B cell (primary cell): ENCODE measurements at regions not wholly inside any gene's neighbourhood (a gene's known extent, or its start where the extent isn't known, plus 50 kb on each side); places are given as distances from the start of the nearest gene placed in this dataset.

Source experiments
- ATAC-seq: fragments of 200-7000 bp; cut with Tn5 transposase; one replicate; pipeline ENCODE4 v1.10.0; 2021; ENCODE audit warnings: low read depth, mild to moderate bottlenecking, moderate number of reproducible peaks, moderate library complexity
- CTCF ChIA-PET: fragments of 350-600 bp; sonication (Branson Sonifier 250); formaldehyde crosslinking; loops from one replicate; lab custom pipeline; 2021; ENCODE audit warnings: antibody characterized with exemption, inconsistent platforms; lab: Charles Lee
- POLR2A ChIA-PET: fragments of 350-600 bp; sonication (Branson Sonifier 250); formaldehyde crosslinking; loops from one replicate; lab custom pipeline; 2021; ENCODE audit warnings: antibody characterized with exemption; lab: Charles Lee
- DNase-seq: peaks from one replicate; pipeline ENCODE4 v3.0.0; 2013
- H2AFZ ChIP-seq: 2 replicates; pipeline ENCODE4 v1.6.1; 2012; ENCODE audit warnings: mild to moderate bottlenecking, low read depth, low read length; ENCODE audit not compliant: insufficient read depth, poor library complexity, severe bottlenecking
- H3K27ac ChIP-seq, 2 donors: 1 replicate in 1 of 2; 2 replicates in 1 of 2; pipeline ENCODE4 v1.5.1; 2012 to 2013; ENCODE audit warnings: low read length in 2 of 2, mild to moderate bottlenecking in 2 of 2, moderate library complexity in 1 of 2
- H3K27me3 ChIP-seq, 4 experiments: fragments of 200-600 bp in 1 of 4; sonication (generic) in 1 of 4; replicated peaks in 1 of 4; 1 replicate in 2 of 4; 2 replicates in 2 of 4; pipeline versions ENCODE4 v1.6.1 to v1.7.0; 2013 to 2016; ENCODE audit warnings: low read length in 3 of 4, mild to moderate bottlenecking in 2 of 4, mixed read lengths in 1 of 4, moderate library complexity in 1 of 4; ENCODE audit not compliant: insufficient read depth in 4 of 4, control insufficient read depth in 3 of 4; ENCODE audit errors: control extremely low read depth in 1 of 4
- H3K36me3 ChIP-seq, 2 experiments: replicated peaks in 1 of 2; 1 replicate in 1 of 2; 2 replicates in 1 of 2; pipeline versions ENCODE4 v1.6.1 to v1.7.1; 2013; ENCODE audit warnings: low read length in 1 of 2; ENCODE audit not compliant: insufficient read depth in 2 of 2, control insufficient read depth in 1 of 2; ENCODE audit errors: control extremely low read depth in 1 of 2, extremely low read depth in 1 of 2
- H3K4me1 ChIP-seq, 2 donors: fragments of 200-600 bp in 1 of 2; sonication (generic) in 1 of 2; 1 replicate in 1 of 2; 2 replicates in 1 of 2; pipeline versions ENCODE4 v1.5.1 to v1.6.1; 2013 to 2017; ENCODE audit warnings: low read length in 2 of 2; ENCODE audit not compliant: control insufficient read depth in 2 of 2, insufficient read depth in 2 of 2
- H3K4me2 ChIP-seq: replicated peaks from 2 replicates; pipeline ENCODE3; 2012; ENCODE audit warnings: mild to moderate bottlenecking, low read depth, low read length; ENCODE audit not compliant: poor library complexity, severe bottlenecking
- H3K4me3 ChIP-seq, 5 experiments: fragments of 200-600 bp in 1 of 5; sonication (generic) in 1 of 5; 1 replicate in 3 of 5; 2 replicates in 2 of 5; pipeline versions ENCODE4 v1.5.1 to v1.7.0; 2011 to 2016; ENCODE audit warnings: low read length in 4 of 5, mild to moderate bottlenecking in 4 of 5, low read depth in 2 of 5, control low read depth in 1 of 5, moderate library complexity in 1 of 5; ENCODE audit not compliant: insufficient read depth in 1 of 5; ENCODE audit errors: control extremely low read depth in 1 of 5, extremely low read depth in 1 of 5
- H3K79me2 ChIP-seq: fragments of 200-600 bp; sonication (generic); one replicate; pipeline ENCODE4 v1.6.0; 2016; ENCODE audit warnings: low read length; ENCODE audit not compliant: control insufficient read depth, insufficient read depth
- H3K9ac ChIP-seq: fragments of 200-600 bp; sonication (generic); 2 replicates; pipeline ENCODE4 v1.6.1; 2017; ENCODE audit warnings: mild to moderate bottlenecking, low read length, moderate library complexity
- H3K9me3 ChIP-seq, 3 donors: one replicate each; pipeline versions ENCODE4 v1.6.1 to v1.7.1; 2013; ENCODE audit warnings: low read length in 2 of 3; ENCODE audit not compliant: control insufficient read depth in 2 of 3, insufficient read depth in 1 of 3; ENCODE audit errors: control extremely low read depth in 1 of 3
- H4K20me1 ChIP-seq: 2 replicates; pipeline ENCODE4 v1.6.0; 2012; ENCODE audit warnings: mild to moderate bottlenecking, low read length; ENCODE audit not compliant: insufficient read depth, control insufficient read depth, poor library complexity, severe bottlenecking
- H3K27ac Mint-ChIP-seq: one replicate; pipeline ENCODE4 v1.8.0; 2021; ENCODE audit warnings: mixed read lengths
- H3K27me3 Mint-ChIP-seq: one replicate; pipeline ENCODE4 v1.8.0; 2021; ENCODE audit warnings: mixed read lengths
- H3K4me1 Mint-ChIP-seq: one replicate; pipeline ENCODE4 v1.8.0; 2021; ENCODE audit warnings: mixed read lengths
- H3K4me3 Mint-ChIP-seq: one replicate; pipeline ENCODE4 v1.8.0; 2021; ENCODE audit warnings: mixed read lengths
- H3K9me3 Mint-ChIP-seq: one replicate; pipeline ENCODE4 v1.8.0; 2022; ENCODE audit warnings: mixed read lengths; ENCODE audit not compliant: insufficient read depth
- CTCF ChIP-seq: fragments of 200-600 bp; IDR thresholded peaks from one replicate; pipeline ENCODE4 v1.8.0; 2022; ENCODE audit warnings: antibody characterized with exemption, mild to moderate bottlenecking
- EZH2 ChIP-seq: IDR thresholded peaks from 2 replicates; pipeline ENCODE4 v1.6.1; 2012; ENCODE audit warnings: borderline replicate concordance, low read depth, mild to moderate bottlenecking, moderate library complexity, low read length; ENCODE audit not compliant: insufficient read depth, poor library complexity, severe bottlenecking
- WGBS: methylation state at CpG from one replicate; pipeline ENCODE4 v1.1.5; 2013; ENCODE audit warnings: missing lambda C conversion rate; ENCODE audit not compliant: insufficient coverage; 5-methylcytosine and 5-hydroxymethylcytosine counted together
- intact Hi-C: fragments of 100-400 bp; cut with micrococcal nuclease; formaldehyde crosslinking; loops from one replicate; pipeline ENCODE4 v1.10.0; 2022

GRCh38 chr3:28972921-28973320 lies 307.9 kb upstream of the RBMS3 start:
- Histone ChIP-seq H3K36me3 (no peaks in the 10 kb centered on the region), H3K4me3 (no peak overlapping the region), H3K4me2 (no peak overlapping the region), H3K9ac (no peak overlapping the region), H3K27ac (no peak overlapping the region), H3K27me3 (no peaks in the 10 kb centered on the region), H2AFZ (no peak overlapping the region), H4K20me1 (no peaks in the 10 kb centered on the region), H3K9me3 (peaks cover 0 to 15% (median 8%) of the 10 kb centered on the region in 3 donors), H3K79me2 (no peaks in the 10 kb centered on the region), H3K4me1 (peaks cover 0 to 3% of the 10 kb centered on the region in 2 donors)
- no peak overlapping the region for H3K27ac Mint-ChIP-seq
- H3K4me1 Mint-ChIP-seq, result no peaks in the 10 kb centered on the region
- ChIA-PET CTCF (no interaction called here), POLR2A (no interaction called here)
- no peak for DNase-seq
- no peak for ATAC-seq
- no peak overlapping the region for H3K4me3 Mint-ChIP-seq
- H3K27me3 Mint-ChIP-seq, result no peaks in the 10 kb centered on the region
- intact Hi-C loops, result no loop called here
- TF ChIP-seq EZH2 (no peak), CTCF (no peak)
- peaks cover 10% of the 10 kb centered on the region for H3K9me3 Mint-ChIP-seq
- 17% methylated on average over 1 of the region's 3 CpGs for WGBS

- H3K4me3 Mint-ChIP-seq, result no peak overlapping the region
- H3K27ac ChIP-seq, result no peak overlapping the region
- intact Hi-C loops, result no loop called here
- CTCF ChIA-PET, result no interaction called here
- H3K9me3 ChIP-seq, result peaks cover 0 to 15% (median 8%) of the 10 kb centered on the region in 3 donors
- DNase-seq (no peak), ATAC-seq (no peak)
- no peak overlapping the region for H3K27ac Mint-ChIP-seq
- no peaks in the 10 kb centered on the region for H3K36me3 ChIP-seq
- peaks cover 0 to 3% of the 10 kb centered on the region in 2 donors for H3K4me1 ChIP-seq
- peaks cover 7% of the 10 kb centered on the region for H3K9me3 Mint-ChIP-seq
- H4K20me1 ChIP-seq, result no peaks in the 10 kb centered on the region
- H3K27me3 Mint-ChIP-seq, result no peaks in the 10 kb centered on the region
- H2AFZ ChIP-seq, result no peak overlapping the region
- H3K4me2 ChIP-seq, result no peak overlapping the region
- no peak for TF ChIP-seq EZH2
- TF ChIP-seq CTCF, result no peak
- H3K79me2 ChIP-seq, result no peaks in the 10 kb centered on the region
- POLR2A ChIA-PET, result no interaction called here
- H3K9ac ChIP-seq, result no peak overlapping the region
- H3K4me3 ChIP-seq, result no peak overlapping the region
- H3K4me1 Mint-ChIP-seq, result no peaks in the 10 kb centered on the region
- H3K27me3 ChIP-seq, result no peaks in the 10 kb centered on the region
These were observed 307.3 kb upstream of the RBMS3 start for GRCh38 chr3:28973609-28974008.
